Smooth muscle cell (in vitro differentiated cells): ENCODE measurements at regions not wholly inside any gene's neighbourhood (a gene's known extent, or its start where the extent isn't known, plus 50 kb on each side); places are given as distances from the start of the nearest gene placed in this dataset.

ENCODE experiments used
- DNase-seq: peaks from one replicate; lab custom pipeline; 2025; ENCODE audit not compliant: unreplicated experiment; lab: John Stamatoyannopoulos, UW
- H2AFZ ChIP-seq: fragments of 200-600 bp; sonication (generic); 2 replicates; pipeline ENCODE4 v1.6.0; 2016; ENCODE audit warnings: antibody characterized with exemption, low read depth, mild to moderate bottlenecking
- H3F3A ChIP-seq: fragments of 200-600 bp; sonication (generic); 2 replicates; pipeline ENCODE4 v1.6.0; 2017; ENCODE audit warnings: antibody characterized with exemption, low read depth
- H3K27ac ChIP-seq: fragments of 200-600 bp; sonication (generic); 2 replicates; pipeline ENCODE4 v1.5.1; 2016; ENCODE audit warnings: low read depth, mild to moderate bottlenecking
- H3K27me3 ChIP-seq: fragments of 200-600 bp; sonication (generic); 2 replicates; pipeline ENCODE4 v1.6.1; 2016; ENCODE audit warnings: low read depth, mild to moderate bottlenecking
- H3K36me3 ChIP-seq: fragments of 200-600 bp; sonication (generic); 2 replicates; pipeline ENCODE4 v1.5.1; 2016; ENCODE audit warnings: low read depth
- H3K4me1 ChIP-seq: fragments of 200-600 bp; sonication (generic); 2 replicates; pipeline ENCODE4 v1.5.1; 2016; ENCODE audit warnings: low read depth
- H3K4me2 ChIP-seq: fragments of 200-600 bp; sonication (generic); 2 replicates; pipeline ENCODE4 v1.6.0; 2016; ENCODE audit warnings: mild to moderate bottlenecking
- H3K4me3 ChIP-seq: fragments of 200-600 bp; sonication (generic); 2 replicates; pipeline ENCODE4 v1.5.1; 2016; ENCODE audit warnings: mild to moderate bottlenecking
- H3K79me2 ChIP-seq: fragments of 200-600 bp; sonication (generic); 2 replicates; pipeline ENCODE4 v1.6.0; 2016; ENCODE audit warnings: low read depth, mild to moderate bottlenecking
- H3K9ac ChIP-seq: fragments of 200-600 bp; sonication (generic); 2 replicates; pipeline ENCODE4 v1.6.0; 2016; ENCODE audit warnings: low read depth
- H3K9me3 ChIP-seq: fragments of 200-600 bp; sonication (generic); replicated peaks from 2 replicates; pipeline ENCODE4 v1.5.1; 2016; ENCODE audit warnings: low read depth
- H4K20me1 ChIP-seq: fragments of 200-600 bp; sonication (generic); 2 replicates; pipeline ENCODE4 v1.6.0; 2016; ENCODE audit warnings: low read depth
- CTCF ChIP-seq: fragments of 200-600 bp; sonication (generic); IDR thresholded peaks from 2 replicates; pipeline ENCODE4 v1.5.1; 2017; ENCODE audit warnings: borderline replicate concordance, mild to moderate bottlenecking, antibody characterized with exemption; ENCODE audit not compliant: insufficient read depth, poor library complexity, severe bottlenecking
- WGBS: methylation state at CpG from one replicate; pipeline ENCODE4 v1.1.7; 2016; ENCODE audit warnings: low lambda C conversion rate; 5-methylcytosine and 5-hydroxymethylcytosine counted together

- Histone ChIP-seq H3K9me3 (no peaks in the 10 kb centered on the region), H3K4me3 (no peak overlapping the region), H4K20me1 (no peaks in the 10 kb centered on the region), H3K9ac (no peak overlapping the region), H3K27me3 (no peaks in the 10 kb centered on the region), H3F3A (no peaks in the 10 kb centered on the region), H3K27ac (no peak overlapping the region), H3K79me2 (no peaks in the 10 kb centered on the region), H3K4me1 (no peaks in the 10 kb centered on the region), H3K36me3 (no peaks in the 10 kb centered on the region), H3K4me2 (no peak overlapping the region), H2AFZ (no peak overlapping the region)
- TF ChIP-seq CTCF = no peak
- no peak for DNase-seq
Measured at GRCh38 chr4:14284578-14284977, 657.1 kb upstream of the BOD1L1 start.

- Histone ChIP-seq H3K4me3 (no peak overlapping the region), H3K9ac (no peak overlapping the region), H3K36me3 (no peaks in the 10 kb centered on the region), H3F3A (no peaks in the 10 kb centered on the region), H3K27ac (no peak overlapping the region), H2AFZ (no peak overlapping the region), H3K4me1 (no peaks in the 10 kb centered on the region), H3K27me3 (peaks cover 4% of the 10 kb centered on the region), H3K79me2 (no peaks in the 10 kb centered on the region), H4K20me1 (no peaks in the 10 kb centered on the region), H3K9me3 (no peaks in the 10 kb centered on the region), H3K4me2 (no peak overlapping the region)
- 87% methylated on average over 1 of the region's 1 CpG for WGBS
- no peak for DNase-seq
- no peak for TF ChIP-seq CTCF
Measured at GRCh38 chr4:14289708-14290107, 662.2 kb upstream of the BOD1L1 start.

- Histone ChIP-seq H3K4me3 (no peak overlapping the region), H2AFZ (no peak overlapping the region), H4K20me1 (no peaks in the 10 kb centered on the region), H3K9ac (no peak overlapping the region), H3F3A (no peaks in the 10 kb centered on the region), H3K9me3 (no peaks in the 10 kb centered on the region), H3K27me3 (peaks cover 4% of the 10 kb centered on the region), H3K36me3 (no peaks in the 10 kb centered on the region), H3K4me1 (no peaks in the 10 kb centered on the region), H3K27ac (no peak overlapping the region), H3K79me2 (no peaks in the 10 kb centered on the region), H3K4me2 (no peak overlapping the region)
- WGBS = 93% methylated on average over 3 of the region's 3 CpGs
- TF ChIP-seq CTCF = no peak
- DNase-seq = no peak
Measured at GRCh38 chr4:14293582-14293981, 666.1 kb upstream of the BOD1L1 start.

DNA sequence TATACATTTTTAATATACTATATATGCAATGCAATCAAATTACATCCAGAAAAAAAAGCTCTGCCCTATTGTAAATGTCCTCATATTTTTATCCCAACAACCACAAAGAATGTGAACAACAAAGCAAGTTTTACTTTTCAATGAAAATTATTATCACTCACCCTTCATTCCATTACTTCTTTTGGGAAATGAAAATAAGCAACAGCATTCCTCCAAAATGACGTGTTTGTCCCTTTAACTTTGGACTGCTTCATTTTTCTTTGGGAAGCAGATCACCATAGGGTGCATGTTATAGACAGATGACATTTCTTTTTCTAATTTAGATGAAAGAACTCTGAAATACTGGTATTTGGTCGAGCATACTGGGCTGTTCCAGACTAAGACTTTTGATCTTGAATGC lies 667.1 kb upstream of the BOD1L1 start:
- no peak overlapping the region for H3K27ac ChIP-seq

More for the DNA sequence above, 667.1 kb upstream of the BOD1L1 start:
- Histone ChIP-seq H3K79me2 (no peaks in the 10 kb centered on the region), H3K4me1 (no peaks in the 10 kb centered on the region), H3K36me3 (no peaks in the 10 kb centered on the region), H3K9me3 (no peaks in the 10 kb centered on the region), H2AFZ (no peak overlapping the region), H3K27me3 (peaks cover 4% of the 10 kb centered on the region), H3K9ac (no peak overlapping the region), H3K4me2 (no peak overlapping the region), H3F3A (no peaks in the 10 kb centered on the region), H3K4me3 (no peak overlapping the region), H4K20me1 (no peaks in the 10 kb centered on the region)
- no peak for DNase-seq
- 84% methylated on average over 2 of the region's 2 CpGs for WGBS
- TF ChIP-seq CTCF = no peak
